ENCODE measurements at regions not wholly inside any gene's neighbourhood (a gene's known extent, or its start where the extent isn't known, plus 50 kb on each side); places are given as distances from the start of the nearest gene placed in this dataset.

DNA sequence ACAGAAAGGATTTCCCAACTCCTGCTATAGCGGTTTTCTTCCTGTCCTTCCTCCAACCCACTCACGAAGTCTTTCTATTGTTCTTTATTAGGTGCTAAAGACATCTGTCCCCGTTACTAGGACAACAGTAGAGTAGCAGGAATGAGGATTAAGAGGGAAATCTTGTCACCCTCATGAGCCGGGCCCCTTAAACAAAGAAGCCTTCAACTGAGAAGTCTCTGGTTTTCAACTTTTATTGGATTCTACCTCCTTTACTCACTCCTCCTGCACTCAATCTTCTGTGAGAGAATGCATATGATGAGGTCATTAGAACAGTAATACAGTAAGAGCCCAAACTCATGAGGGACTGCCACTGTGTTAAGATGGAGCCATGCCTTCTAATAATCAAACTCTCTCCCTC is 206.3 kb downstream of the OMA1 start:
- H3K4me1 ChIP-seq (ENCODE audit: insufficient read depth, low read length) = no peaks in the 10 kb centered on the region
- H3K79me2 ChIP-seq (ENCODE audit: insufficient read depth, low read length) = no peaks in the 10 kb centered on the region
- no peak overlapping the region for H2AFZ ChIP-seq (ENCODE audit: low read depth, low read length)
- peaks cover 6% of the 10 kb centered on the region for H3K27me3 ChIP-seq (ENCODE audit: insufficient read depth, low read length)
- H3K4me3 ChIP-seq (ENCODE audit: insufficient read depth, low read depth, low read length) = no peak overlapping the region
- H3K4me1 Mint-ChIP-seq (ENCODE audit: low read depth, unreplicated experiment) = no peaks in the 10 kb centered on the region
- TF ChIP-seq, protein P1, sequence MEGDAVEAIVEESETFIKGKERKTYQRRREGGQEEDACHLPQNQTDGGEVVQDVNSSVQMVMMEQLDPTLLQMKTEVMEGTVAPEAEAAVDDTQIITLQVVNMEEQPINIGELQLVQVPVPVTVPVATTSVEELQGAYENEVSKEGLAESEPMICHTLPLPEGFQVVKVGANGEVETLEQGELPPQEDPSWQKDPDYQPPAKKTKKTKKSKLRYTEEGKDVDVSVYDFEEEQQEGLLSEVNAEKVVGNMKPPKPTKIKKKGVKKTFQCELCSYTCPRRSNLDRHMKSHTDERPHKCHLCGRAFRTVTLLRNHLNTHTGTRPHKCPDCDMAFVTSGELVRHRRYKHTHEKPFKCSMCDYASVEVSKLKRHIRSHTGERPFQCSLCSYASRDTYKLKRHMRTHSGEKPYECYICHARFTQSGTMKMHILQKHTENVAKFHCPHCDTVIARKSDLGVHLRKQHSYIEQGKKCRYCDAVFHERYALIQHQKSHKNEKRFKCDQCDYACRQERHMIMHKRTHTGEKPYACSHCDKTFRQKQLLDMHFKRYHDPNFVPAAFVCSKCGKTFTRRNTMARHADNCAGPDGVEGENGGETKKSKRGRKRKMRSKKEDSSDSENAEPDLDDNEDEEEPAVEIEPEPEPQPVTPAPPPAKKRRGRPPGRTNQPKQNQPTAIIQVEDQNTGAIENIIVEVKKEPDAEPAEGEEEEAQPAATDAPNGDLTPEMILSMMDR (IDR thresholded peaks at IDR 0.05; ENCODE audit: insufficient read depth, low read depth, low read length) = no peak
- no peak for TF ChIP-seq EZH2 (IDR thresholded peaks at IDR 0.05; ENCODE audit: insufficient read depth, low read length)
- no peak overlapping the region for H3K4me3 Mint-ChIP-seq (ENCODE audit: unreplicated experiment)
- H3K4me2 ChIP-seq (ENCODE audit: low read length) = no peak overlapping the region
- no peaks in the 10 kb centered on the region for H3K36me3 Mint-ChIP-seq (ENCODE audit: low read depth, unreplicated experiment)
- no peaks in the 10 kb centered on the region for H3K36me3 ChIP-seq (ENCODE audit: insufficient read depth, low read length)
- H3K27me3 Mint-ChIP-seq (ENCODE audit: low read depth, unreplicated experiment) = peaks cover 20% of the 10 kb centered on the region
- FAIRE-seq (no peak), DNase-seq (ENCODE audit: low read depth) (no peak)
- no peaks in the 10 kb centered on the region for H3K9me3 Mint-ChIP-seq (ENCODE audit: unreplicated experiment)
- H3K27ac Mint-ChIP-seq (ENCODE audit: unreplicated experiment) = no peak overlapping the region
- H4K20me1 ChIP-seq (ENCODE audit: insufficient read depth, low read length) = no peaks in the 10 kb centered on the region
- no peak overlapping the region for H3K27ac ChIP-seq (ENCODE audit: low read depth, low read length)
- no peaks in the 10 kb centered on the region for H3K9me3 ChIP-seq (ENCODE audit: insufficient read depth, low read depth, low read length)
- no peak overlapping the region for H3K9ac ChIP-seq (ENCODE audit: low read length)

DNA sequence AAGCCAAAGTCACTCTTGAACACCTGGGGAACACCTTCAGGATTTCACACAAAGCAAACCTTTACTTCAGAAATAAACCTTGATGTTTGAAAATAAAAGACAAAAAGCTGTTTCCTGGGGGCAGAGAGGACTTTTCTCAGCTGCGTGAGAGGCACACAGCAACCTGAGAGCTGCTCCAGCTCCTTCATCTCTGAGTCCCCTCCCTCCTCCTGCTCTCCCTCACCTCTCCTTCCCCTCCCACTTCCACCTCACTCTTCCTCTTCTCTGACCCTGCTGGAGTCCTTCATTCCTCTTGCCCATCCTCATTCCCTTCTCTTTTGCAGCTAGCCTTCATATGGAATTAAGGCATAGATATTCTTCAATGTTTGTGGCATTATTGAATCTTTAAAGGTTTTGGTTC is 208.4 kb downstream of the OMA1 start:
- H3K4me1 Mint-ChIP-seq (ENCODE audit: low read depth, unreplicated experiment) = no peaks in the 10 kb centered on the region

DNA sequence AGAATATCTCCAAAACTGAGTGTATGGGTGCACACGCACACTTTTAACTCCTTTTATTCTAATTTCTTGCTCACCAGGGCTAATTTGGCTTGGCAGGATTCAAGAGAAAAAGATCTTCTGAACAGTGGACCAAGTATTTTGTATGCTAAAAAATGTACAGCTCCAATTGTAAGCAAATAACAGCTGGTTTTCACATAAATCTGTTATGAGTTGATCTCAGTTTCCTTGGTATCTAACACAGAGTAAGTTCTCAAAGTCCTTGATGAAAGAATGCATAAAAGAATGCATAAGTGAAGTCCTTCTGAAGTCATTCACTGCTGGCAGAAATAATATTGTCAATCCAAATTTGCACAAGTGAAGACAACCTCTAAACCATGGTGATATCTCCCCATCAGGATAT is 213.0 kb downstream of the OMA1 start:
- no peaks in the 10 kb centered on the region for H3K27me3 ChIP-seq (ENCODE audit: insufficient read depth, low read length)
- no peak overlapping the region for H3K4me3 Mint-ChIP-seq (ENCODE audit: unreplicated experiment)
- peaks cover 3% of the 10 kb centered on the region for H3K27me3 Mint-ChIP-seq (ENCODE audit: low read depth, unreplicated experiment)
- no peak overlapping the region for H3K27ac ChIP-seq (ENCODE audit: low read depth, low read length)
- H3K4me2 ChIP-seq (ENCODE audit: low read length) = no peak overlapping the region
- no peak overlapping the region for H3K4me3 ChIP-seq (ENCODE audit: insufficient read depth, low read depth, low read length)
- no peaks in the 10 kb centered on the region for H3K4me1 ChIP-seq (ENCODE audit: insufficient read depth, low read length)
- H3K9me3 ChIP-seq (ENCODE audit: insufficient read depth, low read depth, low read length) = no peaks in the 10 kb centered on the region
- FAIRE-seq = no peak
- TF ChIP-seq, protein P1 (IDR thresholded peaks at IDR 0.05; ENCODE audit: insufficient read depth, low read depth, low read length) = no peak
- no peak for TF ChIP-seq EZH2 (IDR thresholded peaks at IDR 0.05; ENCODE audit: insufficient read depth, low read length)
- H3K9me3 Mint-ChIP-seq (ENCODE audit: unreplicated experiment) = no peaks in the 10 kb centered on the region
- no peak for DNase-seq (ENCODE audit: low read depth)
- H3K36me3 ChIP-seq (ENCODE audit: insufficient read depth, low read length) = no peaks in the 10 kb centered on the region
- no peaks in the 10 kb centered on the region for H4K20me1 ChIP-seq (ENCODE audit: insufficient read depth, low read length)
- peaks cover 6% of the 10 kb centered on the region for H3K4me1 Mint-ChIP-seq (ENCODE audit: low read depth, unreplicated experiment)
- H3K79me2 ChIP-seq (ENCODE audit: insufficient read depth, low read length) = no peaks in the 10 kb centered on the region
- no peak overlapping the region for H3K9ac ChIP-seq (ENCODE audit: low read length)
- no peaks in the 10 kb centered on the region for H3K36me3 Mint-ChIP-seq (ENCODE audit: low read depth, unreplicated experiment)
- no peak overlapping the region for H3K27ac Mint-ChIP-seq (ENCODE audit: unreplicated experiment)
- H2AFZ ChIP-seq (ENCODE audit: low read depth, low read length) = no peak overlapping the region

More for the DNA sequence above, 208.4 kb downstream of the OMA1 start:
- DNase-seq (ENCODE audit: low read depth) = no peak
- no peak overlapping the region for H3K4me2 ChIP-seq (ENCODE audit: low read length)
- no peaks in the 10 kb centered on the region for H3K4me1 ChIP-seq (ENCODE audit: insufficient read depth, low read length)
- H2AFZ ChIP-seq (ENCODE audit: low read depth, low read length) = no peak overlapping the region
- no peaks in the 10 kb centered on the region for H4K20me1 ChIP-seq (ENCODE audit: insufficient read depth, low read length)
- no peaks in the 10 kb centered on the region for H3K79me2 ChIP-seq (ENCODE audit: insufficient read depth, low read length)
- no peak overlapping the region for H3K4me3 ChIP-seq (ENCODE audit: insufficient read depth, low read depth, low read length)
- H3K9ac ChIP-seq (ENCODE audit: low read length) = no peak overlapping the region
- H3K27ac ChIP-seq (ENCODE audit: low read depth, low read length) = no peak overlapping the region
- Mint-ChIP-seq H3K27me3 (ENCODE audit: low read depth, unreplicated experiment) (peaks cover 5% of the 10 kb centered on the region), H3K4me3 (ENCODE audit: unreplicated experiment) (no peak overlapping the region), H3K9me3 (ENCODE audit: unreplicated experiment) (no peaks in the 10 kb centered on the region), H3K27ac (ENCODE audit: unreplicated experiment) (no peak overlapping the region), H3K36me3 (ENCODE audit: low read depth, unreplicated experiment) (no peaks in the 10 kb centered on the region)
- no peak for FAIRE-seq
- TF ChIP-seq EZH2 (IDR thresholded peaks at IDR 0.05; ENCODE audit: insufficient read depth, low read length) = no peak
- TF ChIP-seq, protein P1 (IDR thresholded peaks at IDR 0.05; ENCODE audit: insufficient read depth, low read depth, low read length) = no peak
- H3K36me3 ChIP-seq (ENCODE audit: insufficient read depth, low read length) = no peaks in the 10 kb centered on the region
- no peaks in the 10 kb centered on the region for H3K9me3 ChIP-seq (ENCODE audit: insufficient read depth, low read depth, low read length)
- peaks cover 6% of the 10 kb centered on the region for H3K27me3 ChIP-seq (ENCODE audit: insufficient read depth, low read length)

Measured in astrocyte (in vitro differentiated cells and primary cell).